GM13976 (cell line): ENCODE measurements at regions not wholly inside any gene's neighbourhood (a gene's known extent, or its start where the extent isn't known, plus 50 kb on each side); places are given as distances from the start of the nearest gene placed in this dataset.

Experiments
- DNase-seq: peaks from one replicate; pipeline ENCODE4 v3.0.0; 2012; ENCODE audit warnings: low spot score
- in situ Hi-C: fragments of 300-500 bp; cut with MboI; formaldehyde crosslinking; loops from one replicate; pipeline ENCODE4 v1.12.0; 2022; ENCODE audit warnings: low sequenced_read_pairs, mixed read lengths, inconsistent platforms; ENCODE audit not compliant: unreplicated experiment
- TF ChIP-seq, protein P1 (sequence below): IDR thresholded peaks from 2 replicates; pipeline ENCODE4 v1.5.1; 2012; ENCODE audit warnings: borderline replicate concordance, mild to moderate bottlenecking; ENCODE audit not compliant: insufficient read depth; ENCODE audit errors: extremely low read depth, missing control alignments, control extremely low read depth

DNA sequence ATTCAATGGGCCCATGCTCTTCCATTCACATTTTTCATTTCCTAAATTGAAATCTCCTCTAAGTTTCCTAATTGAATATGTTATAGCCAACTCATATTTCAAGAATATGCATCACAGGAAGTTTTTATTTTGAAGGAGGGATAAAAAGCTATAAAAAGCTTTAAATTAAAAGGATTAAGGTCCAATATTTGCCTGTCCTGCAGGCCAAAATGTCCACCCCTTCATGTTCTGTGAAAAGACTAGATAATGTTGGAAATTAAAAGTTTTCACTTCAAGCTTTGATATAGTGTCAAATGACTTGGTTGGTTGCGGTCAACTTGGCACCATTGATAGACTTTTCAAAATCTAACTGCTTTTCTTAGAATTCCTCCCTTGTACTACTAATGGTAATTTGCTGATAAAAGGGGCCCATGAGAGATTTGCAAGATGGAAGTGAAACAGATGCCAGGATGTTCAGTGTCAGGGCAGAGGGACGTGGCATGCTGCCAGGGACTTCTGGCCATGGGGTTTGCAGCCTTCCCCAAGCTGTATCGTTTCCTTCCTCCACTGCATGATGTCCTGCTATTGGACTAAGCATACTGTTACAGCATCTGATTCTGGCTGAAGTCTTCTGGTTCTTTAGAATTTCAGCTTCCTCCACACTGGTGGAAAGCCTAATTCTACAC lies 547.3 kb upstream of the MIR17HG start:
- DNase-seq = no peak
- TF ChIP-seq, protein P1, sequence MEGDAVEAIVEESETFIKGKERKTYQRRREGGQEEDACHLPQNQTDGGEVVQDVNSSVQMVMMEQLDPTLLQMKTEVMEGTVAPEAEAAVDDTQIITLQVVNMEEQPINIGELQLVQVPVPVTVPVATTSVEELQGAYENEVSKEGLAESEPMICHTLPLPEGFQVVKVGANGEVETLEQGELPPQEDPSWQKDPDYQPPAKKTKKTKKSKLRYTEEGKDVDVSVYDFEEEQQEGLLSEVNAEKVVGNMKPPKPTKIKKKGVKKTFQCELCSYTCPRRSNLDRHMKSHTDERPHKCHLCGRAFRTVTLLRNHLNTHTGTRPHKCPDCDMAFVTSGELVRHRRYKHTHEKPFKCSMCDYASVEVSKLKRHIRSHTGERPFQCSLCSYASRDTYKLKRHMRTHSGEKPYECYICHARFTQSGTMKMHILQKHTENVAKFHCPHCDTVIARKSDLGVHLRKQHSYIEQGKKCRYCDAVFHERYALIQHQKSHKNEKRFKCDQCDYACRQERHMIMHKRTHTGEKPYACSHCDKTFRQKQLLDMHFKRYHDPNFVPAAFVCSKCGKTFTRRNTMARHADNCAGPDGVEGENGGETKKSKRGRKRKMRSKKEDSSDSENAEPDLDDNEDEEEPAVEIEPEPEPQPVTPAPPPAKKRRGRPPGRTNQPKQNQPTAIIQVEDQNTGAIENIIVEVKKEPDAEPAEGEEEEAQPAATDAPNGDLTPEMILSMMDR = no peak
- in situ Hi-C loops = no loop called here

DNA sequence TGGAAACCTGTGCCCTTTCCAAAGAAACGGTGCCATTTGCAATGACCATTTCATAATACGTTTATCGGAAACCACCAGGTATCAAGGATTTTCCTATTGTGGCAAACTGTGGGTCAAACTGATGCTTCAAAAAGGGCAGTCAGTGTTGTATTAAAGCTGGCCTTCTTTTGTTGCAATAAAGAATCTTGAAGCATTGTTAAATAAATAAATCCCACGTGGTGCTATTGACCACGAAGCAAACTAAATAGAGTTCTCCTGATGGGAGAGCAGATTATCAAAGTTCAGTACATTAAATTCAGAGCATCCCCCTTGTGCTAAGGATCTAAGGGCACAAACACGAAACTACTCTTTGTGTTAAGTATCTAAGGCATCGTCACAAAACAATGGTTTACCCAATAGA lies 545.9 kb upstream of the MIR17HG start:
- TF ChIP-seq, protein P1 = no peak
- no peak for DNase-seq
- in situ Hi-C loops = no loop called here

DNA sequence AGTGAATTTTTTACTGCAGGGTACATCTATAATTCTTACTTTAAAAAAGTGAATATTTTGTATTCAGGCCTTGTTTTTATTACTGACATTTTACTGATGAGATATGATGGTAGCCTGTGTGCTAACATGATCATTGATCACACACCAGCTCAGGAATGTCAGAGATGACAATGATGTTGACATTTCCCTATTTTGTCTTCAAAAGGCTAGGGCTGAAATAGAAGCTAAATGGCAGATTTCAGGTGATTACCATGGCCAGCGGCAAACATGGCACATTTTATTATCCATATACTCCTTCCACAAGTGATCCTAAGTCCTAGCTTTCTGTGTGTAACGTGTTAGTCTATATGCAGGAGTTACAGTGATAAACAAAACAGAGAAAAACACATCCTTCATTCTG lies 544.3 kb upstream of the MIR17HG start:
- in situ Hi-C loops = no loop called here
- DNase-seq = no peak
- TF ChIP-seq, protein P1 = no peak

DNA sequence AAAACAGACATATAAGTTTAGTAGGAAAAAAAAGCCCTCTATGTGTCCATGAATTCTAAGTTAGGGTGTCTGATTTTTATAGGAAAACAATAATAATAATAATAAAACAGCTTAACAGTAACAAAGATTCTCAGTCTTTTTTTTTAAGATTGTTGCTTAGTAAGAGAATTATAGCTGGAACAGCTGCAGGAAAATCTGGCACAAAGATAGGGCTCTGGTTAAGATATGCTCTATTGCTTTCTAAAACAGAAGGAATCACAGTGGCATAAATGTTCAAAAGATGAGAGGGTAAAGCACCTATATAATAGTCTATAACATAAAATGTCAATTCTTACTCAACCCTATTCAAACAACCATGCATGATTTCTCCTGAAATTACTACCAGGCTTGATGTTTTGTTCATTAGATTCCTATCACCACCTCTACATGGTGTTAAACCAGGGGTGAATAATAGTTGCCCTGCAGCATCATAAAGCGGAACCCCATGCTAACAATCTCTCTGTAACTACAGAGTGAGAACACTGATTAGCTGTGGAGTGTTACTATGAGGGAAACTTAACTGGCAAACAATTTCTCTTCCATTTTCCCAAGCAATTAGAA lies 541.4 kb upstream of the MIR17HG start:
- DNase-seq = no peak

DNA sequence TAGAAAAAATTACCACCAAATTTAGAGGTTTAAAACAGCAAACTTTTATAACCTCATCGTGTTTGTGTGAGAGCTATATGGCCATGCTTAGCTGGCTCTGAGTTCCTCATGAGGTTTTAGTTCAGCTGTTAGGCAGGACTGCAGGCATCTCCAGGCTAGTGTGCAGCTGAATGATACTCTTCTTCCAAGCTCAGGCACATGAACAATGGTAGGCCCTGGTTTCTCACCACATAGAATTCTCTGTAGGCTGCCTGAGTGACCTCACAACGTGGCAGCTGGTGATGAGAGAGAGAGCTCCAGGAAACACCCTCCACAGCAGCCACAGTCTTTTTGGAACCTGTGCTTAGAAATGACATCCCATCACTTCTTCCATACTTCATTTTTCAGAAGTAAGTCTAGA lies 540.6 kb upstream of the MIR17HG start:
- TF ChIP-seq, protein P1 = no peak
- DNase-seq = no peak
- in situ Hi-C loops = no loop called here

More for the DNA sequence above, 541.4 kb upstream of the MIR17HG start:
- TF ChIP-seq, protein P1 = no peak
- in situ Hi-C loops = no loop called here

DNA sequence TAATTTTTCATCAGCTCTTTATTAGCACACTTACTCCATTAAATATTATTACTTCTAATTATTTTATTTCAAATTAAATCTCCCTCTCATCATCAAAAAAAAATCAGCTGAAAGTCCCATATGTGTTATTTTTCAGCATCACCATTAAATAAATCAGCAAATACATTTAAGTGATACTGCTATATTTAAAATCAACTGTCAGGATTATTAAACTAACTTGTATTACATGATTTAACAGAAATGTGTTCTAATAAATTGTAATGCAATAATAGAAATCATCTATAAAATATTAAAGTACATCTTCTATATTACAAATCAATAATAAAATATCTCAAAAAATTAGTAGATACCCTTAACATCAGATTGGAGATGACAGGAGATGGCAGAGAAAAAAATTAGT lies 538.6 kb upstream of the MIR17HG start:
- in situ Hi-C loops = no loop called here
- DNase-seq = no peak
- TF ChIP-seq, protein P1 = no peak
